Fibroblast of skin of abdomen (primary cell): ENCODE measurements at regions not wholly inside any gene's neighbourhood (a gene's known extent, or its start where the extent isn't known, plus 50 kb on each side); places are given as distances from the start of the nearest gene placed in this dataset.

Experiments
- DNase-seq: peaks from one replicate; pipeline ENCODE4 v3.0.0-alpha.2; 2013

DNA sequence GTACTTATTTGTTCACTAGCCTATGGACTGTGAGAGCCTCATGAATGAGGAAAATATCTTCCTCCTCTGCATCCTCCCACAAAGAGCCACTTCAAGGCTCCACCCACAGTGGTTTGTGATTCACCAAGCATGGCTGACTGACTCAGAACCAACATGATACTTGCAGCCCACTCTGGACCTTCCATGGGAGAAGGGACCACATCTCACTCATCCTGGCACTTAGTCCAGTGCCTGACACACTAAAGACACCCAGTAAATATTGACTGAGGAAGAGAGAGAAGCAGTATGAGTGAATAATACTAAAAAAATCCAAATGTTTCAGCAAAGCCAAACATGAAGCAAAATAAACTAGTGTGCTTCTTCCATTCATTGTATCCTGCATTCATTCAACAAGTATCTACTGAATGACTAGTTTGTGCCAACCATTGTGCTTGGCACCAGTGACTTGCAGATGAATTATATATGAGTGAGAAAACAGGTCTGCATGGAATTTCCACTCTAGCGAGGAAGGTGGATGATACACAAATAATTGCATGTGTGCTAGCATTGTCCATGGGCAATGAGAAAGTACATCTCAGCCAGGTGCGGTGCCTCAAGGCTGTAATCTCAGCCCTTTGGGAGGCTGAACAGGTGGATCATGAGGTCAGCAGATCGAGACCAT is 54.9 kb upstream of the BLID start:
- peak; percentile 88 for DNase-seq

DNA sequence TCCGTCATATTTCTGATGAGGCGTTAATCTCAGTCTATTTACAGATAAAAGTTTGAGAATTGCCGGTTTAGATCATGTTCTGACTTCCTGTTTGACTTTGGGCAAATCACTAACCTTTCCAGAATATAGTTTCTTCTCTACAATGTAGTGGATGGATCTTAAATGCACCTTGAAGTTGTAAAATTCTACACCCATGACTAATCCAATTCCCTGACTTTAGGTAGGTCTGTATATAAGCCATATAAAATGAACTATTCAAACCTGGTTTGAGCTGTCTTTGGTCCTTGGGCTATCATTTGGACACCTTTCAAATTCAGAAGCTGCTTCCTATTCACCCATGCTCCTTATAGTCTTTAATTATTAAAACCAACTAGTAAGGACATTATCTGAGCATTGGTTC is 52.2 kb upstream of the BLID start:
- DNase-seq: no peak

DNA sequence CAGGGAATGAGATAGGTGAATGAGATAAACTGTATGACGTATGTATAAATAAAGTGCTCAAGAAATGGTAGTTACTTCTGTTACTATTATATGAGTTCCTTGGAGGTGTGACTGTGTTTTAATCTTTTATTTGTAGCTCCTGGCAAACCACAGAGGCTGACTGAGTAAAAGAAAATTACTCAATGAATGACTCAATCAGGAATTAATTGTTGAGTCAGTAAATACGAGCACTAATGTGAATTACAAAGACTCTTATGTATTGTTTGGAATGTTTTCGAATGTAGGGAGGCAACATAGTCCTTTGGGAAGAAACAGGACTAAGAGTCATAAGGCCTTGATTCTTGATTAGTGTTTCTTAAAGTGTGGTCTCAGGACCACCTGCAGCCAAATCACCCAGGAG is 51.1 kb upstream of the BLID start:
- peak; percentile 85 for DNase-seq

DNA sequence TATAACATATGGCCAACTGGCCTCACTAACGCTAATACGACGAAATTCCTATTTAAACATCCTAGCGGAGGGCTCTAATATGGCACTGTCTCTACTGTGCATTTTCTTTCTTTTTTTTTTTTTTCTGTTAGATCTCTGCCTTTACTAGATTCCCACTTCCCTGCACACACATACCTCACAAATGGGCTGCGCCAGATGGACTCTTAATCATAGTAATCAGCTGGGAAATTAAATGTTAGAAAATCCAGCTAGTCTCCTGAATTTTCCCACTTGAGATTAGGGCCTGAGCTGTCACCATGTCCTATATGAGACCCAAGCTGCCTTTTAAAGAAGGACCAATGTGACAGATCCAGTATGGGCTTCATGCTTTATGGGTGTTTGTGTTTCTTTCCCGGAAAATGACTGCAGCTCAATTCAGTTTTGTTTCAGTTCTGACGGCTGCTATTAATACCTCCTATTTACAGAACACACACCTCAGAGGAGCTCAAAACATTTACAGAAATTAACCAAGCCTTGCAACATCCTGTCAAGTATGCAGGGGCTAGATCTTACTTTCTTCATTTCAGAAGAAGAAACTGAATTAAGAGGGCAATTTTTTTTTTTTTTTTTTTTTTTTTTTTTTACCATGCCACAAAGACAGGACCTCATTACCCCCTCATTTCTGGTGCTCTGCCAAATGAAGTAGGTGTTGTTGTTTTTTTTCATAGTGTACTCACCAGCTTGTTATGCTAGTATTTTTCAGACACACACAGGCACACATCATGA is 49.8 kb upstream of the BLID start:
- no peak for DNase-seq
